ENCODE measurements at regions not wholly inside any gene's neighbourhood (a gene's known extent, or its start where the extent isn't known, plus 50 kb on each side); places are given as distances from the start of the nearest gene placed in this dataset.

GRCh38 chr10:59109826-59110225 lies 66.6 kb upstream of the PHYHIPL start:
- no peak for TF ChIP-seq CTCF (conservative IDR thresholded peaks at IDR 0.05 in 1 of 2, IDR thresholded peaks at IDR 0.05 in 1 of 2; ENCODE audit: extremely low read depth in 1 of 2, insufficient read depth in 1 of 2, low read depth in 1 of 2, low read length in 2 of 2)
- no peak for TF ChIP-seq EZH2 (IDR thresholded peaks at IDR 0.05; ENCODE audit: borderline replicate concordance, low read length)

Measured in mammary epithelial cell (primary cell).